ENCODE measurements at regions not wholly inside any gene's neighbourhood (a gene's known extent, or its start where the extent isn't known, plus 50 kb on each side); places are given as distances from the start of the nearest gene placed in this dataset.

DNA sequence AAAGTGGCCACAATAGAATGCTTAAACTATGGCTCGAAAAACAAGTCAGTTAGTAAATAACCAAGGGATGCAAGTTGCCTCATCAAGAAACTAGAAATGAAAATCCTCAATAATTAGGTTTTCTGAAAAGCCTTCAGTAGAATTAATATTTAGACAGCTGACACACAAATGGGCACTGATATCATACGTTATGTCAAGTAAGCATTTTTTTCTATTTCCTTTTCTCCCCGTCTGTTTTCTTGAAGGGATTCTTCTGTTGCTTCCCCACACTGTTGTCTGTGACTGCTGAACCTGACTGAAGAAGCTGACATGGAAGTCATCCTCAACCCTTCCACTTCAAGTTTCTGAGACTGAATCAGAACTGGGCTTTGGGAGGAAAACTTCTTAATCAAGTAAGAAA, 151.8 kb upstream of the CADM2 start:
- no peak for DNase-seq (ENCODE audit: extremely low spot score)
- Histone ChIP-seq H3K27ac (replicated peaks in 1 of 4) (no peak overlapping the region), H3K9me3 (no peaks in the 10 kb centered on the region), H3K27me3 (no peaks in the 10 kb centered on the region), H3K36me3 (no peaks in the 10 kb centered on the region), H3K4me3 (no peak overlapping the region), H3K4me1 (no peaks in the 10 kb centered on the region)
- intact Hi-C loops (cut with DNase I): no loop called here
- TF ChIP-seq, protein P1, sequence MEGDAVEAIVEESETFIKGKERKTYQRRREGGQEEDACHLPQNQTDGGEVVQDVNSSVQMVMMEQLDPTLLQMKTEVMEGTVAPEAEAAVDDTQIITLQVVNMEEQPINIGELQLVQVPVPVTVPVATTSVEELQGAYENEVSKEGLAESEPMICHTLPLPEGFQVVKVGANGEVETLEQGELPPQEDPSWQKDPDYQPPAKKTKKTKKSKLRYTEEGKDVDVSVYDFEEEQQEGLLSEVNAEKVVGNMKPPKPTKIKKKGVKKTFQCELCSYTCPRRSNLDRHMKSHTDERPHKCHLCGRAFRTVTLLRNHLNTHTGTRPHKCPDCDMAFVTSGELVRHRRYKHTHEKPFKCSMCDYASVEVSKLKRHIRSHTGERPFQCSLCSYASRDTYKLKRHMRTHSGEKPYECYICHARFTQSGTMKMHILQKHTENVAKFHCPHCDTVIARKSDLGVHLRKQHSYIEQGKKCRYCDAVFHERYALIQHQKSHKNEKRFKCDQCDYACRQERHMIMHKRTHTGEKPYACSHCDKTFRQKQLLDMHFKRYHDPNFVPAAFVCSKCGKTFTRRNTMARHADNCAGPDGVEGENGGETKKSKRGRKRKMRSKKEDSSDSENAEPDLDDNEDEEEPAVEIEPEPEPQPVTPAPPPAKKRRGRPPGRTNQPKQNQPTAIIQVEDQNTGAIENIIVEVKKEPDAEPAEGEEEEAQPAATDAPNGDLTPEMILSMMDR (IDR thresholded peaks at IDR 0.05): no peak
- TF ChIP-seq EP300 (IDR thresholded peaks at IDR 0.05) (no peak), POLR2A (IDR thresholded peaks at IDR 0.05; ENCODE audit: low read depth) (no peak), POLR2AphosphoS5 (IDR thresholded peaks at IDR 0.05) (no peak)
- WGBS: 61% methylated on average over 3 of the region's 3 CpGs

GRCh38 chr3:84820126-84820525, 138.7 kb upstream of the CADM2 start:
- Histone ChIP-seq H3K9me3 (peaks cover 0 to 4% (median 0%) of the 10 kb centered on the region in 4 donors), H3K4me1 (no peaks in the 10 kb centered on the region), H3K4me3 (no peak overlapping the region), H3K27ac (replicated peaks in 1 of 4) (no peak overlapping the region), H3K27me3 (no peaks in the 10 kb centered on the region), H3K36me3 (no peaks in the 10 kb centered on the region)
- intact Hi-C loops (cut with DNase I): no loop called here
- no peak for DNase-seq (ENCODE audit: extremely low spot score)
- TF ChIP-seq POLR2A (IDR thresholded peaks at IDR 0.05; ENCODE audit: low read depth) (no peak), EP300 (IDR thresholded peaks at IDR 0.05) (no peak), POLR2AphosphoS5 (IDR thresholded peaks at IDR 0.05) (no peak)
- TF ChIP-seq, protein P1 (IDR thresholded peaks at IDR 0.05): no peak
- 69% methylated on average over 2 of the region's 2 CpGs for WGBS

GRCh38 chr3:84820906-84821305, 137.9 kb upstream of the CADM2 start:
- Histone ChIP-seq H3K9me3 (peaks cover 0 to 4% (median 0%) of the 10 kb centered on the region in 4 donors), H3K36me3 (no peaks in the 10 kb centered on the region), H3K27ac (replicated peaks in 1 of 4) (no peak overlapping the region), H3K27me3 (no peaks in the 10 kb centered on the region), H3K4me3 (no peak overlapping the region), H3K4me1 (no peaks in the 10 kb centered on the region)
- intact Hi-C loops (cut with DNase I): no loop called here
- TF ChIP-seq EP300 (IDR thresholded peaks at IDR 0.05) (no peak), POLR2AphosphoS5 (IDR thresholded peaks at IDR 0.05) (no peak), POLR2A (IDR thresholded peaks at IDR 0.05; ENCODE audit: low read depth) (no peak)
- TF ChIP-seq, protein P1 (IDR thresholded peaks at IDR 0.05): no peak
- no peak for DNase-seq (ENCODE audit: extremely low spot score)

DNA sequence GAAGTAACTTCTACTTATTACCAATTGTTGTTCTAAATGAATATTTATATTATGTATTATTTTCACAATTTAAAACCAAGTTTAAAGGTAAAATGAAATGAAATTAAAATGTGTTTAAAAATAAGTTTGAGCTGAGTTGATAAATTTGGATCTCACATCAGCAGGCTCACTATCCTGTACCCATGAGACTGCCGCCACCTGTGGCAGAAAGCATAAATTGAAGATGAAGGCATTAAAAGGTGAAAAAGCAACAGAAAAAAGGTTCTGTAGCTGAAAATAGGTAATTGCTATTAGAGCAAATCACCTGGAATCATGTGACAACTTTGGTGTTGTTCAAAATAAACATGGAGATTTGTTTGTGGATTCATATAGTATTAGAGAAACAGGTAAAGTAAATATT, 133.0 kb upstream of the CADM2 start:
- H3K27ac ChIP-seq (replicated peaks in 1 of 4): no peak overlapping the region
- DNase-seq (ENCODE audit: extremely low spot score): no peak
- no peaks in the 10 kb centered on the region for H3K4me1 ChIP-seq
- H3K4me3 ChIP-seq: no peak overlapping the region
- H3K36me3 ChIP-seq: no peaks in the 10 kb centered on the region
- TF ChIP-seq POLR2A (IDR thresholded peaks at IDR 0.05; ENCODE audit: low read depth) (no peak), POLR2AphosphoS5 (IDR thresholded peaks at IDR 0.05) (no peak), EP300 (IDR thresholded peaks at IDR 0.05) (no peak)
- TF ChIP-seq, protein P1 (IDR thresholded peaks at IDR 0.05): no peak
- peaks cover 0 to 5% (median 2%) of the 10 kb centered on the region in 4 donors for H3K9me3 ChIP-seq
- intact Hi-C loops (cut with DNase I): no loop called here
- H3K27me3 ChIP-seq: no peaks in the 10 kb centered on the region
- WGBS: 86% methylated on average over 1 of the region's 1 CpG

GRCh38 chr3:84830476-84830875, 128.3 kb upstream of the CADM2 start:
- no peak for TF ChIP-seq POLR2AphosphoS5 (IDR thresholded peaks at IDR 0.05)
- TF ChIP-seq EP300 (IDR thresholded peaks at IDR 0.05): no peak
- no peak for TF ChIP-seq POLR2A (IDR thresholded peaks at IDR 0.05; ENCODE audit: low read depth)
- TF ChIP-seq, protein P1 (IDR thresholded peaks at IDR 0.05): no peak
- WGBS: 92% methylated on average over 2 of the region's 2 CpGs
- Histone ChIP-seq H3K4me3 (no peak overlapping the region), H3K9me3 (peaks cover 0 to 5% (median 2%) of the 10 kb centered on the region in 4 donors), H3K36me3 (no peaks in the 10 kb centered on the region), H3K27me3 (no peaks in the 10 kb centered on the region), H3K27ac (replicated peaks in 1 of 4) (no peak overlapping the region), H3K4me1 (no peaks in the 10 kb centered on the region)
- no peak for DNase-seq (ENCODE audit: extremely low spot score)
- intact Hi-C loops (cut with DNase I): no loop called here

Measured in esophagus muscularis mucosa (tissue), 4 donors.